ENCODE measurements at regions not wholly inside any gene's neighbourhood (a gene's known extent, or its start where the extent isn't known, plus 50 kb on each side); places are given as distances from the start of the nearest gene placed in this dataset.
"Not testable (repeated sequence)": the region's sequence is repeated elsewhere in the genome, so short reads cannot be mapped to it uniquely, and the experiment has no call there.

DNA sequence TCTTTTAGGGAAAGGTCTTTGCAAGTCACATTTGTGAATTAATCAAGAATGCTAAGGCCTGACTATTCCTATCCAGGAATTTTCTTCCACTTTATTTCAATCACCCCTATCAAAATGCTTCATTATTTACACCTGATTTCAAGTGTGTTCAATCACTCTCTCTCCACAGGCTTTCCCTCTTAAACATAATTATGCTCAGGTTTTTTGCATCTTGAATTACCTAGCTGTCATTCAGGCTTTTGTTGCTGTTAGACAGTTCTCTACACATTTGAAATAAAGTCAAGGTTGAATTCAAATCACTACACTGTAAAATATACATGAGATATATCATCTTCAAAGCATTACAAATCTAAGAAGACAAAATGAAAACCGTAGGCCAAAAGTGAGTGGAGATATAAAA, 941.3 kb upstream of the SLITRK1 start:
- no peak for DNase-seq

DNA sequence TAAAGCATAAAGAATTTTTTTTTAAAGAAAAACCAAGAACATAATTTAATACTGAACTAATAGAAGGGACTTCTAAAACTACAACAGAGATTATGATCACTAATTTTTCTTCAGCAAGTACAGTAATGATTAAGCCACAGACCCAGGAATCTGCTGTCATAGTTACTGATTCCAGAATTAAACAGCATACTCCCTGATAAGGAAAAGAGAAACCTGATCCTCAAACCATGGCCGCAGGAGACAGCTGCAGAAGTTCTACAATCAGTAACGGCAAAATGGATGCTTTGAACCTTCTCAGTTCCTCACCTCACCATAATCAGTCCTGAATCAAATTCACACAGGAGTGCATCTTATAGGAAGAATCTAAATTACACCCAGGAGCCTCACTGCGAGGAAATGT, 939.0 kb upstream of the SLITRK1 start:
- DNase-seq = no peak

DNA sequence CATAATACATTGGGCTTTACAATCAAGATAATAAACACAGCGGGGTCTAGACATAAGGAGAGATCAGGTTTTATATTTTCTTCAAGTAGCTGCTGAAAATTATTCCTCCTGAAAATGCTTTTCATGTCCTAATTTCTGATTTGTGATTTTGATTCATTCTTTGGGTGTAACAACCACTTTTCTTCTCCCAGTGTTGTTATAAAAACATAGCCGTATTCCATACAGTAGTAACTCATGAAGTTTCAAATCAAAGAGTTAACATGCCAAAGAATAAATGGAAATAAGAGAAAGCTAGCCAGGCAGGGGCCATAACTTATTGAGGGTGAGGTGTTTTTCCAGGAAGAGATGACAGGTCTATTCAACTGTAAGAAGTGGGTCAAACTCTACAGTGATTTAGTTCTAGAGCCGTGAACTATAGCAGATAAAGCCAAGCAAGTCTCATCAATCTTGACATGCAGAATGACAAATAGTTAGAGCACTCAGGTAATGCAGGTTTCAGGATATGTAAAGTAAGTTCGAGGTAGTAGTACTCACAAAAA, 934.4 kb upstream of the SLITRK1 start:
- no peak for DNase-seq

GRCh38 chr13:84812789-84813188, 930.5 kb upstream of the SLITRK1 start:
- DNase-seq = no peak

DNA sequence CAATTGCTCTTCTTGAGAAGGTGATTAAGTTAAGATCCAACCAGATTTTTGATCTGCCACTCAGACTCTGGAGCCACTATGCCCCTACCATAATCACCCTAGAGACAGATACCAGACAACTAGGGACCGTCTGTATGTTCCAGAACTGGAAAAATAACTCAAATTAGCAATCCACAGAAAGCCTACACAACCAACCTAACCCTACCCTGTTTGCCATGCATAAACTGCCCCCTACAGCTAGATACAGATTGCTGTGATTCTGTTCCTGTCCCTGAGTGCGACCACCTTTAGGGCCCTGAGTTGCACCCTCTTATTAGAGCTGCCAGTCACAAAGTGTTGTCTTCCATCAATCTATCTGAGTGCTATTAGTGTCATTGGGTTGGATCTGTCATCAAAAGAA, 929.8 kb upstream of the SLITRK1 start:
- no peak for DNase-seq

DNA sequence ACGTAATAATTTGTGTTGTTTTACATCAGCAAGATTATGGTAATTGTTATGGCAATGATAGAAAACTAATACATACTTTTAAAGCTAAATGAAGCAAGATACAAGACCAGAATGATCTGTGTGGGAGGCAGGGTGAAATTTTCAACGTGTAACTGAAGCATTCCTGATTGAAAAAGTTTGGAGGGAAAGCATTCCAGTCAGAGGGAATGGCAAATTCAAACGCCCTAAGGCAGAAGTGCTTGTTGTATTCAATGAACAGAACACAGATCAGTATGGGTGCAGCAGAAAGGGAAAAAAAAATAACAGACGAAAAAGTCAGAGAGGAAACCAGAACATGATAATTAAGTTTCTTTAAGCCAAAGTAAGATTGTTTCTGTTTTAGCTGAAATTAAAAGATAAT, 928.5 kb upstream of the SLITRK1 start:
- DNase-seq = no peak

GRCh38 chr13:84802073-84802472, 919.8 kb upstream of the SLITRK1 start:
- no peak for DNase-seq

DNA sequence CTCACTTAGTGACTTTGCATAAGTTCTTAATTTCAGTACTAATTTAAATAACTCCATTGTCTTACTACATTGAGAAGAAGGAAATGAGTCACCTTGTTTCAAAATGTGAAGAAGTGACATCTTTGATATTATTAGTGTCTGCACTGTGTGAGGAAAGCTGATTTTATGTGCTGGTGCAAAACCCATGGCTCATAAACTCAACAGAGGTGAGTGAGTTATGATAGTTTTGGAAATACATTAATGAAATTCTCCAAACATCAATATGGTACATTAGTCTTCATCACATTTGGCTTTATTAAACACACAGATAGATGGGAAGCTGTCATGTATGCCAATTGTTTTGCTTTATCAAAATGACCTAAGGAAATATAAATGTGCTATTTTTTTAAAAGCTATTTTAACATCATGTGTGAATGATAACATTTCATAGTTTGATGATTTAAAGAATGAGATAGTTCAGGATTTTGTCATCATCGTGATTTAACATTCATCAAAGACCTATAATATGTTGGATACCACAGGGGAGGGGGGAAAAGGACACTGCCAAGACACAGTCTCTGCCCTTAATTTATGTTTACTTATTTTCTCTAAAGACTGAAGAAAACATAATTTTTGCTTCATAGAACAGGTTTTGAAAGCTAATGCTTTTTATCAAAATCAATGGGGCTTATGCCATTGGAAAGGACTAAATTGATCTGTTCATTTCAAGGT, 902.3 kb upstream of the SLITRK1 start:
- peak in 1 of 2 donors; percentile 8 for DNase-seq

- no peak for DNase-seq
Measured at GRCh38 chr13:84777316-84777715, 895.0 kb upstream of the SLITRK1 start.

- no peak for DNase-seq
Measured at GRCh38 chr13:84776593-84776992, 894.3 kb upstream of the SLITRK1 start.

GRCh38 chr13:84775920-84776319, 893.6 kb upstream of the SLITRK1 start:
- DNase-seq = not testable (repeated sequence)

GRCh38 chr13:84774111-84774510, 891.8 kb upstream of the SLITRK1 start:
- no peak for DNase-seq

- DNase-seq = no peak
Measured at GRCh38 chr13:84760956-84761355, 878.7 kb upstream of the SLITRK1 start.

- DNase-seq = no peak
Measured at GRCh38 chr13:84749126-84749525, 866.9 kb upstream of the SLITRK1 start.

DNA sequence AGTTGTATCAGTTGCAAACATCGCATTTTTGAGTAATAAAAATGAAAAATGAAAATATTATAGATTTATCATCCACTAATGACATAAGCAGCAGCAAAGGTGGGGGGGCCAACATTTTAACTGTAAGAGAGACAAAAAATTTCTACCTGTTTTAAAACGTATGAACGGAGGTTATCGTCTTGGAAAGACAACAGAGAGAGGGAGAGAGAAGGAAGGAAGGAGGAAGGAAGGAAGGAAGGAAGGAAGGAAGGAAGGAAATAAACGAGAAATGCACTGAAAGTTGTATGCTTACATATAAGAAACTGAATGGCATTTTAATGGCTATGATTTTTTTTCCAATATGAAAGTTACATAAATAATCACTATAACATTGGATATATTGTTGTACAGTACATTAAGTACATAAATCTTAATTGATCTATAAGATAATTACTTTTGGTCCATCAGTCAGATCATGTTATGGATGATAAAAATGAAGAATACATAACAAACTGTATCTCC, 862.8 kb upstream of the SLITRK1 start:
- DNase-seq = no peak

- no peak for DNase-seq
Measured at GRCh38 chr13:84744203-84744602, 861.9 kb upstream of the SLITRK1 start.

GRCh38 chr13:84741253-84741652, 859.0 kb upstream of the SLITRK1 start:
- DNase-seq = no peak

GRCh38 chr13:84739021-84739420, 856.7 kb upstream of the SLITRK1 start:
- no peak for DNase-seq

GRCh38 chr13:84737661-84738060, 855.4 kb upstream of the SLITRK1 start:
- peak in 1 of 2 donors; percentile 10 for DNase-seq

DNA sequence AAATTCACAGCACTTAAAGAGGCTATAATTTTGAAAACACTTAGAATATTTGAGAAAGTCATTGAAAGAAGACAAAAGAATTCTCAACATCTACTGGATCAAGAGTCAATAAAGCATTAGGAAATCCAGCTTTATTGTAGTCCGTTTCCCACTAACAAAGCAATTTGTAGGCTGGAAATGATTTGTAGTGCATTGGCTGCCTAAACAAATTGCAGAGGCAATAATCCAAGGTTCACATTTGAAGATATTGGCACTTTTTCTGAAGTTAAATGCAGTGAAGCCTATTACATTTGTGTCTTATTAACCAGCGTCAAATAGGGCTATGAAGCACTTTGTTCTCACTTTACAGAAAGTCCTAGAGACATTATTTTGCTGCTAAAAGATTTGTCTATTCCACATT, 848.1 kb upstream of the SLITRK1 start:
- DNase-seq = no peak

- peak in 1 of 2 donors; percentile 7 for DNase-seq
Measured at GRCh38 chr13:84705982-84706710, 823.9 kb upstream of the SLITRK1 start.

- DNase-seq = no peak
Measured at GRCh38 chr13:84702174-84702573, 819.9 kb upstream of the SLITRK1 start.

DNA sequence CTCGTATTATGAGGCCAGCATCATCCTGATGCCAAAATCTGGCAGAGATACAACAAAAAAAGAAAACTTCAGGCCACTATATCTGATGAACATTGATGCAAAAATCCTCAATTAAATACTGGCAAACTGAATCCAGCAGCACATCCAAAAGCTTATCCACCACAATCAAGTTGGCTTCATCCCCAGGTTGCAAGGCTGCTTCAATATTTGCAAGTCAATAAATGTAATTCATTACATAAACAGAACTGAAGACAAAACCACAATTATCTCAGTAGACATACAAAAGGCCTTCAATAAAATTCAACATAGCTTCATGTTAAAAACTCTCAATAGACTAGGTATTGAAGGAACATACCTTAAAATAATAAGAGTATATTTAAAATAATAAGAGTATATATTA, 815.3 kb upstream of the SLITRK1 start:
- DNase-seq = not testable (repeated sequence)

GRCh38 chr13:84686973-84687372, 804.7 kb upstream of the SLITRK1 start:
- no peak for DNase-seq
